ENCODE measurements at regions not wholly inside any gene's neighbourhood (a gene's known extent, or its start where the extent isn't known, plus 50 kb on each side); places are given as distances from the start of the nearest gene placed in this dataset.

DNA sequence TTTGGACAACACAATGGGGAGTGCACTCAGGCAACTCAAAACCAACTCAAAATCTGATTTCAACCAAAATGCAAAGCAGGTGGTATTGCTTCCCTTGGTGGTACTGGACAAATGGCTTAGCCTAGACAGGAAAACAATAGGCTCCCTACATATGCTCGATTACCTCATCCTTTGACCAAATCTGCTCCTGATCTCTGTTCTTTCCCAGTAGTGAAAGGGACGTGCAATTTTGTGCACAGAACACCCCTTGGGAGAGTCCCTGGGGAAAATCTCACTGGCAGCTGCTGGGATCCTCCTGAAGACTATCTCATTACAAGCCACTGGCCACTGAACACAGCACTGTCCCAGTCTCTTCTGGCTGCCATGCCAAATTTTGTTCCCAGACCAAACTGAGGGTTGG lies 149.2 kb upstream of the VSTM2A start:
- Histone ChIP-seq H3K4me1 (no peaks in the 10 kb centered on the region), H3K9me3 (no peaks in the 10 kb centered on the region), H3K4me3 (no peak overlapping the region), H3K27ac (no peak overlapping the region), H3K36me3 (no peaks in the 10 kb centered on the region), H3K27me3 (no peaks in the 10 kb centered on the region)
- intact Hi-C loops (cut with DNase I), result no loop called here
- 74 to 77% methylated on average over 2 of the region's 2 CpGs for WGBS, 2 donors
- no peak for TF ChIP-seq POLR2A (IDR thresholded peaks at IDR 0.05)
- TF ChIP-seq, protein P1, sequence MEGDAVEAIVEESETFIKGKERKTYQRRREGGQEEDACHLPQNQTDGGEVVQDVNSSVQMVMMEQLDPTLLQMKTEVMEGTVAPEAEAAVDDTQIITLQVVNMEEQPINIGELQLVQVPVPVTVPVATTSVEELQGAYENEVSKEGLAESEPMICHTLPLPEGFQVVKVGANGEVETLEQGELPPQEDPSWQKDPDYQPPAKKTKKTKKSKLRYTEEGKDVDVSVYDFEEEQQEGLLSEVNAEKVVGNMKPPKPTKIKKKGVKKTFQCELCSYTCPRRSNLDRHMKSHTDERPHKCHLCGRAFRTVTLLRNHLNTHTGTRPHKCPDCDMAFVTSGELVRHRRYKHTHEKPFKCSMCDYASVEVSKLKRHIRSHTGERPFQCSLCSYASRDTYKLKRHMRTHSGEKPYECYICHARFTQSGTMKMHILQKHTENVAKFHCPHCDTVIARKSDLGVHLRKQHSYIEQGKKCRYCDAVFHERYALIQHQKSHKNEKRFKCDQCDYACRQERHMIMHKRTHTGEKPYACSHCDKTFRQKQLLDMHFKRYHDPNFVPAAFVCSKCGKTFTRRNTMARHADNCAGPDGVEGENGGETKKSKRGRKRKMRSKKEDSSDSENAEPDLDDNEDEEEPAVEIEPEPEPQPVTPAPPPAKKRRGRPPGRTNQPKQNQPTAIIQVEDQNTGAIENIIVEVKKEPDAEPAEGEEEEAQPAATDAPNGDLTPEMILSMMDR (IDR thresholded peaks at IDR 0.05), result no peak
- DNase-seq, result no peak

- H3K4me3 ChIP-seq, result no peak overlapping the region
- WGBS, 2 donors, result 68 to 84% methylated on average over 4 of the region's 4 CpGs
- H3K4me1 ChIP-seq, result no peaks in the 10 kb centered on the region
- no peaks in the 10 kb centered on the region for H3K36me3 ChIP-seq
- no peak for DNase-seq
- no peaks in the 10 kb centered on the region for H3K9me3 ChIP-seq
- no peaks in the 10 kb centered on the region for H3K27me3 ChIP-seq
- TF ChIP-seq POLR2A (IDR thresholded peaks at IDR 0.05), result no peak
- TF ChIP-seq, protein P1 (IDR thresholded peaks at IDR 0.05), result no peak
- intact Hi-C loops (cut with DNase I), result no loop called here
- H3K27ac ChIP-seq, result no peak overlapping the region
Measured at GRCh38 chr7:54394834-54395233, 147.3 kb upstream of the VSTM2A start.

GRCh38 chr7:54397836-54398612 lies 144.2 kb upstream of the VSTM2A start:
- TF ChIP-seq, protein P1 (IDR thresholded peaks at IDR 0.05), result no peak
- no peak for TF ChIP-seq POLR2A (IDR thresholded peaks at IDR 0.05)
- H3K27ac ChIP-seq, result no peak overlapping the region
- no peaks in the 10 kb centered on the region for H3K27me3 ChIP-seq
- no peak for DNase-seq
- no peak overlapping the region for H3K4me3 ChIP-seq
- 85 to 87% methylated on average over 6 of the region's 6 CpGs for WGBS, 2 donors
- H3K36me3 ChIP-seq, result no peaks in the 10 kb centered on the region
- intact Hi-C loops (cut with DNase I), result no loop called here
- H3K9me3 ChIP-seq, result no peaks in the 10 kb centered on the region
- H3K4me1 ChIP-seq, result no peaks in the 10 kb centered on the region

DNA sequence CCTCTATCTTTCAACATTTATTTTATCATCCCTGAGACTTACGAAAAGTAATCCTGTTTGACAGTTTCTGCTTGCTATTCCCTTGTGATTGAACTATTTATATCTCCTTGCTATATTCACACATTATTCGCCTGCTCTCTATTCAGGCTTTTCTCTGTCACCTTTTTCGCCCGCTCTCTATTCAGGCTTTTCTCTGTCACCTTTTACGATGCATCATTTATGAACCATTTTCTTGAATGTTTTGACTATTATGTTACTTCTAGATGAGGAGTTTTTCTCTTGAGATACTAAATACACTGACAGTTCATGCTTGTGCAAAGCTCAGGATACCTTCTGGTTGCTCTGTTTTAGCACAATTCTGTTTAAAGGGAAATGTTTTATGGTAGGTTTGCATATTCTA lies 143.3 kb upstream of the VSTM2A start:
- no peaks in the 10 kb centered on the region for H3K36me3 ChIP-seq
- no peaks in the 10 kb centered on the region for H3K4me1 ChIP-seq

GRCh38 chr7:54409917-54410316 lies 132.3 kb upstream of the VSTM2A start:
- DNase-seq, result no peak
- no peaks in the 10 kb centered on the region for H3K4me1 ChIP-seq
- no peaks in the 10 kb centered on the region for H3K36me3 ChIP-seq
- H3K4me3 ChIP-seq, result no peak overlapping the region
- H3K9me3 ChIP-seq, result peaks cover 0 to 17% (median 0%) of the 10 kb centered on the region in 3 donors
- H3K27me3 ChIP-seq, result no peaks in the 10 kb centered on the region
- intact Hi-C loops (cut with DNase I), result no loop called here
- H3K27ac ChIP-seq, result no peak overlapping the region
- TF ChIP-seq POLR2A (IDR thresholded peaks at IDR 0.05), result no peak
- TF ChIP-seq, protein P1 (IDR thresholded peaks at IDR 0.05), result no peak
- 76 to 100% methylated on average over 2 to 3 of the region's 3 CpGs for WGBS, 2 donors

More for the DNA sequence above, 143.3 kb upstream of the VSTM2A start:
- Histone ChIP-seq H3K9me3 (no peaks in the 10 kb centered on the region), H3K27me3 (no peaks in the 10 kb centered on the region), H3K4me3 (no peak overlapping the region), H3K27ac (no peak overlapping the region)
- no peak for DNase-seq
- TF ChIP-seq, protein P1 (IDR thresholded peaks at IDR 0.05), result no peak
- 74 to 75% methylated on average over 5 of the region's 5 CpGs for WGBS, 2 donors
- intact Hi-C loops (cut with DNase I), result no loop called here
